ENCODE measurements at regions not wholly inside any gene's neighbourhood (a gene's known extent, or its start where the extent isn't known, plus 50 kb on each side); places are given as distances from the start of the nearest gene placed in this dataset.

- intact Hi-C loops (cut with DNase I): no loop called here
- no peaks in the 10 kb centered on the region for H3K27me3 ChIP-seq (ENCODE audit: low read depth)
- no peak overlapping the region for H3K4me3 ChIP-seq
- H3K4me1 ChIP-seq: no peaks in the 10 kb centered on the region
- DNase-seq (no peak), ATAC-seq (no peak)
- no peak for TF ChIP-seq CTCF (IDR thresholded peaks at IDR 0.05)
- no peak overlapping the region for H3K27ac ChIP-seq
- H3K36me3 ChIP-seq: no peaks in the 10 kb centered on the region
- H3K9me3 ChIP-seq: no peaks in the 10 kb centered on the region
These were observed 1122.7 kb upstream of the PIK3C3 start for GRCh38 chr18:40832362-40832761.

- no peaks in the 10 kb centered on the region for H3K9me3 ChIP-seq
These were observed 1130.7 kb upstream of the PIK3C3 start for GRCh38 chr18:40824291-40824690.

GRCh38 chr18:40821596-40822243 is 1133.3 kb upstream of the PIK3C3 start:
- Histone ChIP-seq H3K27me3 (ENCODE audit: low read depth) (no peaks in the 10 kb centered on the region), H3K4me1 (no peaks in the 10 kb centered on the region), H3K4me3 (no peak overlapping the region), H3K9me3 (no peaks in the 10 kb centered on the region), H3K27ac (no peak overlapping the region), H3K36me3 (no peaks in the 10 kb centered on the region)
- no peak for TF ChIP-seq CTCF (IDR thresholded peaks at IDR 0.05)
- ATAC-seq (no peak), DNase-seq (no peak)
- intact Hi-C loops (cut with DNase I): no loop called here

More at GRCh38 chr18:40824291-40824690, 1130.7 kb upstream of the PIK3C3 start:
- Histone ChIP-seq H3K4me3 (no peak overlapping the region), H3K27ac (no peak overlapping the region), H3K27me3 (ENCODE audit: low read depth) (no peaks in the 10 kb centered on the region), H3K4me1 (no peaks in the 10 kb centered on the region), H3K36me3 (no peaks in the 10 kb centered on the region)
- DNase-seq (no peak), ATAC-seq (no peak)
- intact Hi-C loops (cut with DNase I): no loop called here
- no peak for TF ChIP-seq CTCF (IDR thresholded peaks at IDR 0.05)

GRCh38 chr18:40812981-40813515 is 1142.0 kb upstream of the PIK3C3 start:
- no peak for ATAC-seq

GRCh38 chr18:40810372-40810771 is 1144.7 kb upstream of the PIK3C3 start:
- Histone ChIP-seq H3K4me1 (no peaks in the 10 kb centered on the region), H3K4me3 (no peak overlapping the region), H3K27me3 (ENCODE audit: low read depth) (no peaks in the 10 kb centered on the region), H3K36me3 (no peaks in the 10 kb centered on the region), H3K27ac (no peak overlapping the region), H3K9me3 (no peaks in the 10 kb centered on the region)
- no peak for DNase-seq
- intact Hi-C loops (cut with DNase I): no loop called here
- ATAC-seq: no peak
- no peak for TF ChIP-seq CTCF (IDR thresholded peaks at IDR 0.05)

More at GRCh38 chr18:40812981-40813515, 1142.0 kb upstream of the PIK3C3 start:
- no peaks in the 10 kb centered on the region for H3K4me1 ChIP-seq
- H3K27me3 ChIP-seq (ENCODE audit: low read depth): no peaks in the 10 kb centered on the region
- intact Hi-C loops (cut with DNase I): no loop called here
- no peak overlapping the region for H3K4me3 ChIP-seq
- DNase-seq: no peak
- TF ChIP-seq CTCF (IDR thresholded peaks at IDR 0.05): no peak
- no peaks in the 10 kb centered on the region for H3K9me3 ChIP-seq
- no peaks in the 10 kb centered on the region for H3K36me3 ChIP-seq
- no peak overlapping the region for H3K27ac ChIP-seq
